ENCODE measurements at regions not wholly inside any gene's neighbourhood (a gene's known extent, or its start where the extent isn't known, plus 50 kb on each side); places are given as distances from the start of the nearest gene placed in this dataset.
"Not testable (repeated sequence)": the region's sequence is repeated elsewhere in the genome, so short reads cannot be mapped to it uniquely, and the experiment has no call there.

GRCh38 chr17:5915337-5915736 lies 154.8 kb upstream of the WSCD1 start:
- intact Hi-C loops (cut with DNase I): no loop called here
- no peak for ATAC-seq
- no peak for DNase-seq

- intact Hi-C loops (cut with DNase I): no loop called here
- ATAC-seq: no peak
- no peak for DNase-seq
Observed at GRCh38 chr17:5919089-5919488, 151.1 kb upstream of the WSCD1 start.

- DNase-seq: no peak
- no peak for ATAC-seq
- intact Hi-C loops (cut with DNase I): no loop called here
Observed at GRCh38 chr17:5921512-5922282, 148.5 kb upstream of the WSCD1 start.

- no peak for ATAC-seq
- intact Hi-C loops (cut with DNase I): no loop called here
- no peak for DNase-seq
Observed at GRCh38 chr17:5922476-5922875, 147.7 kb upstream of the WSCD1 start.

GRCh38 chr17:5929721-5930120 lies 140.5 kb upstream of the WSCD1 start:
- intact Hi-C loops (cut with DNase I): no loop called here
- ATAC-seq (no peak), DNase-seq (no peak)

- DNase-seq; intact Hi-C loops (cut with DNase I); ATAC-seq: not testable (repeated sequence)
Observed at GRCh38 chr17:5930555-5930954, 139.6 kb upstream of the WSCD1 start.

- intact Hi-C loops (cut with DNase I): no loop called here
- DNase-seq (no peak), ATAC-seq (no peak)
Observed at GRCh38 chr17:5931616-5932015, 138.6 kb upstream of the WSCD1 start.

- DNase-seq (no peak), ATAC-seq (no peak)
- intact Hi-C loops (cut with DNase I): no loop called here
Observed at GRCh38 chr17:5933430-5933829, 136.7 kb upstream of the WSCD1 start.

GRCh38 chr17:5941258-5941657 lies 128.9 kb upstream of the WSCD1 start:
- intact Hi-C loops (cut with DNase I): no loop called here
- DNase-seq (no peak), ATAC-seq (no peak)

GRCh38 chr17:5942687-5943086 lies 127.5 kb upstream of the WSCD1 start:
- no peak for ATAC-seq
- intact Hi-C loops (cut with DNase I): no loop called here
- DNase-seq: no peak

GRCh38 chr17:5943232-5943631 lies 126.9 kb upstream of the WSCD1 start:
- intact Hi-C loops (cut with DNase I): no loop called here

GRCh38 chr17:5943982-5944381 lies 126.2 kb upstream of the WSCD1 start:
- intact Hi-C loops (cut with DNase I): no loop called here
- no peak for ATAC-seq
- no peak for DNase-seq

More at GRCh38 chr17:5943232-5943631, 126.9 kb upstream of the WSCD1 start:
- no peak for ATAC-seq
- DNase-seq: no peak

- ATAC-seq (no peak), DNase-seq (no peak)
- intact Hi-C loops (cut with DNase I): no loop called here
Observed at GRCh38 chr17:5947701-5948180, 122.4 kb upstream of the WSCD1 start.

- intact Hi-C loops (cut with DNase I): no loop called here
- DNase-seq (no peak), ATAC-seq (no peak)
Observed at GRCh38 chr17:5948811-5949210, 121.4 kb upstream of the WSCD1 start.

GRCh38 chr17:5950878-5951277 lies 119.3 kb upstream of the WSCD1 start:
- intact Hi-C loops (cut with DNase I): no loop called here
- DNase-seq: no peak
- ATAC-seq: no peak

- DNase-seq (no peak), ATAC-seq (no peak)
- intact Hi-C loops (cut with DNase I): no loop called here
Observed at GRCh38 chr17:5951912-5952311, 118.3 kb upstream of the WSCD1 start.

- intact Hi-C loops (cut with DNase I): no loop called here
- DNase-seq (no peak), ATAC-seq (no peak)
Observed at GRCh38 chr17:5952518-5952917, 117.7 kb upstream of the WSCD1 start.

GRCh38 chr17:5955764-5956163 lies 114.4 kb upstream of the WSCD1 start:
- intact Hi-C loops (cut with DNase I): no loop called here
- no peak for ATAC-seq
- DNase-seq: no peak

- intact Hi-C loops (cut with DNase I): no loop called here
- DNase-seq (no peak), ATAC-seq (no peak)
Observed at GRCh38 chr17:5958850-5959249, 111.3 kb upstream of the WSCD1 start.

- DNase-seq (no peak), ATAC-seq (no peak)
- intact Hi-C loops (cut with DNase I): no loop called here
Observed at GRCh38 chr17:5962371-5962770, 107.8 kb upstream of the WSCD1 start.

GRCh38 chr17:5971969-5972368 lies 98.2 kb upstream of the WSCD1 start:
- intact Hi-C loops (cut with DNase I): no loop called here
- ATAC-seq (no peak), DNase-seq (no peak)
